NCI-H1694 treated with DMSO at 0.1 percent for 48 hours (cell line): ENCODE measurements at regions not wholly inside any gene's neighbourhood (a gene's known extent, or its start where the extent isn't known, plus 50 kb on each side); places are given as distances from the start of the nearest gene placed in this dataset.
"Not testable (repeated sequence)": the region's sequence is repeated elsewhere in the genome, so short reads cannot be mapped to it uniquely, and the experiment has no call there.

Experiments
- DNase-seq: peaks from one replicate; lab custom pipeline; 2025; lab: John Stamatoyannopoulos, UW

- DNase-seq, result not testable (repeated sequence)
These were observed 123.9 kb upstream of the FAT1 start for GRCh38 chr4:186847429-186848131.

- DNase-seq, result no peak
These were observed 124.8 kb upstream of the FAT1 start for GRCh38 chr4:186848437-186848836.

GRCh38 chr4:186851291-186852072 is 127.8 kb upstream of the FAT1 start:
- DNase-seq, result no peak

DNA sequence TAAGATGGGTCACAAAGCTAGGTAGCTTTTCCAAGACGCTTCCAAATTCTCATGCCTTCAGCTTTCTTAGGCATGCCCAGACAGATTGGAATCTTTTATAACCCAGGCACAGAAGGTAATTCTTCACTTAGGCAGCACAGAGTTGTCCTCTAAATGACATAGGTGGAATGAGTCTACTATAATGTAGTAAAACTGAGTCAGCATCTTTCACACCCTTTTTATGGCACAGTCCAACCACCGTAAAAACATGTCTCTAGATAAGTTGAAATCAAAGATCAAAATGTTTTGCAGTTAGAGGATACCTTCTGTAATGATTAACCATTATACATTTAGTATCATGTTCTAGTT is 128.4 kb upstream of the FAT1 start:
- no peak for DNase-seq

DNA sequence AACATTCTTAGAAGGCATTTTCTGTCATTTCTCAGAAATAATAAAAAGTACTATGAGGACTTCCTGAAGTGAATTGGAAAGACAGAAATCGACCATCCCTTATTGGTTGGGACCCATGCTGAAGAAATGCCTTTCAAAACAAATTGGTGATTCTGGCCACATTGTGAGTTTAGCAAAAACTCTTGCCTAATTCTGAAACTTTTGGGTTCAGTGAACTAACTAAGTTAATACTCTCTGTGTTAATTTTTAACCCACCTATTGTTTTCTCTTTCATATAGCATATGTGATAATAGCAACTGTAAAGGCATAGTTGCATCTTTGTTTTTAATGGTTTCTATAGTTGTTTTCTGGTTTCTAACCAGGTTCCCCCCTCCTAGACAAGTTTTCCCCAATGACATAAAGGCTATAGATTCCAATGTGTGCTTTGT is 129.3 kb upstream of the FAT1 start:
- DNase-seq, result no peak

GRCh38 chr4:186854256-186854655 is 130.6 kb upstream of the FAT1 start:
- DNase-seq, result no peak

DNA sequence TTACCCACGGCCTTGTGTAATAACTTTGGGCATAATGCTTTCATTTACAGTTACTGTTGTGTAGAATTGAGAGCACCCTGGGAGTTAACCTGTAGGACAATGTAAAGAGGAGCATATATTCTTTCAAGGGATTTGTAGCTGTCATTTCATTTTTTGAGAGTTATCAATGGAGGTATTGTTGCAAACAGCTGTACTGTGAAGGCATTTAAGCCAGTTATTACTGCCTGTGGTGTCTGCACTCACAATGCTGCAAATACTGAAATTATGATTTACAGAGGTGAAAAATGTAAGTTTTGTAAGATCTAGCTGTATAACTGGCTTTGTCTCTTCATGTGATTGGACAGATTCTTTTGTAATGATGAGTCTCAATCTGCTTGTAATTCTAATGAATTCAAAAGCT is 131.5 kb upstream of the FAT1 start:
- no peak for DNase-seq

DNA sequence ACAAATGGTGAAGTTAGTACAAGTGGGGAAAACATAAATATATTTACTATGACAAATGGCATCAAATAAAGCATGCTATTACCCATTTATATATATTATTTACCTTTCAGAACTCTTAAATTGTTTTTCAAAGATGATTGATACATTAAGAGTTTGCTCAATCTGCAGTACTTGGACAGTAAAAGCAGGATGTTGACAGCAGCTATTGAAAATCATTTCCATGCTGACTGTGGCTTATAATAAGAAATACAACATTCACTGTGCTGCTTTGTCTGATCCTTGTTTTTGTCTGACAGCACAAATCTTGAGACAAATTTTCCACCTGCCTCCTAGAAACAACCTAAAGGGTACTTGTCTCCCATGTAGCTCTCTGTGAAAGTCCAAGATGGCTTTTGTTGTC is 134.1 kb upstream of the FAT1 start:
- DNase-seq, result no peak

DNA sequence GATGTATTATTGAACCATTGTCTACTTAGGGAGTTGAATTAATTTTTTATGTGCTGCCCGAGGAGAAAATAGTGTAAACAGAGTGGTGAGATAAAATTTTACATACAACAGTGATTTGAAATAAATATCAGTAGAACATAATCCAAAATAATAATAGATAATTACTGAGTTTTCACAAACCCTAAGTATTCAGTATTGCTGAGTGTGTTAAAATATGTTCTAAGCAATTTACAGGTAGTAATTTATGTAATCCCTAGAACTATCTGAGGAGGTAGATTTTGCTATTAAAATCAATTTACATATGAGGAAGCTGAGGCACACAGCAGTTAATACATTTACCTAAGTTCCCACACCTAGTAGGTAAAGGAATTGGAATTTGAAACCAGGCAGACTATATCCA is 134.7 kb upstream of the FAT1 start:
- DNase-seq, result no peak

DNA sequence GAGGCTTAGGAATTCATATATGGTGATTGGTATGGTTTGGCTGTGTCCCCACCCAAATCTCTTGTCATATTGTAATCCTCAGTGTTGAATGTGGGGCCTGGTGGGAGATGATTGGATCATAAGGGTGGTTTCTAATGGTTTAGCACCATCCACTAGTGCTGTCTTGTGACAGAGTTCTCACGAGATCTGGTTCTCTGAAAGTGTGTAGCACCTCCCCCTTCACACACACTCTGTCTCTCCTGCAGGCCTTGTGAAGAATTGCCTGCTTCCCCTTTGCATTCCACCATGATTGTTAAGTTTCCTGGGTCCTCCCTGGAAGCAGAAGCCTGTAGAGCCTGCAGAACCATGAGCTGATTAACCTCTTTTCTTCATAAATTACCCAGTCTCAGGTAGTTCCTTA is 135.8 kb upstream of the FAT1 start:
- DNase-seq, result no peak

GRCh38 chr4:186861317-186861716 is 137.7 kb upstream of the FAT1 start:
- DNase-seq, result no peak

- no peak for DNase-seq
These were observed 148.2 kb upstream of the FAT1 start for GRCh38 chr4:186871856-186872255.

- DNase-seq, result not testable (repeated sequence)
These were observed 149.4 kb upstream of the FAT1 start for GRCh38 chr4:186873095-186873494.

DNA sequence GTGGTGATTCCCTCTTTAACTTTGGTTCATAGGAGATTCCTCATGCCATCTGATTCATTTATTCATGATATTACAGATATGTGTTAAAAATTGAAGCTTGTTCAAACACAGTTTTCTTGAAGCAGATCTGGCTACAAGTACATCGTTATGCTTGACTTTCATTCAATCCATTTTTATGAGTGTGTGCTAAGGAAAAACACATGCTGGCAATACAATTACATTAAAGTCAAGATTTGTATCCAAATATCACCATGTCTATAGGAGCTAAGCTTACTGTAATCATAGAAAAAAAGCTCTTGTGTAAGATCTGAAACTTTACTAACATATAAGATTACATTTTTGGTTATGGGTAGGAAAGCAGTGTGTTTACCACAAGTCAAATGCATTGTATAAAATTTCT is 151.8 kb upstream of the FAT1 start:
- DNase-seq, result no peak

DNA sequence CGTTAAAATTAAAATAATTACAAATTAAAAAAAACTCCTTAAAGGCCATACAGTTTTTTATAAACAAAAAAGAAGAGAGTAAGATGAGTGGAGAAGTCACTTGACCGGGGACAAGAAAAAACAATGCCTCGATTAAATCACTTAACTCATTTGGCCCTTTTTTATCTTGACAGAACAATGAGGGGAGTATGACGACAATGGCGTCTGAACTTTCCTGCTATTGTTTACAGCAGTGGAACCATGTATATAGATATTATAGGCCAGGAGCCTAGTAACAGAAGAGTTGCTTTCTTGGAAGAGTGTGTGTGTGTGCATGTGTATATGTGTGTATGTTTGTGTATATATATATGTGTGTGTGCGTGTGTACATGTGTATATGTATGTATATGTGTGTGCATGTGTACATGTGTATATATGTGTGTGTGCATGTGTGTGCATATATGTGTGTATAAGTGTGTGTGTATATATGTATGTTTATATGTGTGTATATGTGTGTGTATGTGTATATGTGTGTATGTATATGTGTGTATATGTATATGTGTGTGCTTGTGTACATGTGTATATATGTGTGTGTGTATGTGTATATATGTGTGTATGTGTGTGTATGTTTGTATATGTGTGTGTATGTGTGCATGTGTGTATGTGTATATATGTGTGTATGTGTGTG is 153.4 kb upstream of the FAT1 start:
- no peak for DNase-seq

GRCh38 chr4:186878203-186878776 is 154.6 kb upstream of the FAT1 start:
- DNase-seq, result no peak

DNA sequence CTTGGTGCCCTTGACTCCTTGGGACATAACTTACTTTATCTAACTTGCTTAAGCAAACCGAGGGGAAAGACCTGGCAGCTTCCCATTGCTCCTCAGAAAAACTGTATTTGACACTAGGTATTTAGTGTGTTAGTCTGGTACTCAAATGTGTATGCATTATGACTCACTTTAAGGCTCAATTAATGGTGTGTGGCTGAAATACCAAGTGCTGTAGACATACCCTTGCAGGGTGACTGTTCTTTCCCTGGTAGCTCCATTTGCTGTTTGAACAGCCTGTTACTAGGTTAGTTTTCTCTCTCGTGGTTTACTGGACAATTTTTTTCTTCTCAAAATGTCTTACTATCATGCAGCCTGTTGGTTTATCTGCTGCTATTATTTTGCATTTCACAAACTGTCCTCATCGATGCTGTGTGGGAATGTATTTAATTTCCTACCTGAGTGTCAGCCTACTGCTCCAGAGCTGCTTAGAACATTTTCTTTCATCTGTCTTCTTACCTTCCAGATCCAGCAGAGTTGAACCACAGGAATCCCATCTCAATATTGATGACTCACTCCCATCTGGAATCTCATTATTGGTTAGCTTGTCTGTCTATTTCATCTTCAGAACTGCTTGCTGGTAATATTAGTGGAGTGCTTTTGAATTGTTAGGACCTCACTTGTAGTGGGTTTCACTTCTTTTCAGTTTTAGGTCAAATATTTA is 158.0 kb upstream of the FAT1 start:
- DNase-seq, result no peak

- DNase-seq, result no peak
These were observed 158.6 kb upstream of the FAT1 start for GRCh38 chr4:186882293-186882692.

DNA sequence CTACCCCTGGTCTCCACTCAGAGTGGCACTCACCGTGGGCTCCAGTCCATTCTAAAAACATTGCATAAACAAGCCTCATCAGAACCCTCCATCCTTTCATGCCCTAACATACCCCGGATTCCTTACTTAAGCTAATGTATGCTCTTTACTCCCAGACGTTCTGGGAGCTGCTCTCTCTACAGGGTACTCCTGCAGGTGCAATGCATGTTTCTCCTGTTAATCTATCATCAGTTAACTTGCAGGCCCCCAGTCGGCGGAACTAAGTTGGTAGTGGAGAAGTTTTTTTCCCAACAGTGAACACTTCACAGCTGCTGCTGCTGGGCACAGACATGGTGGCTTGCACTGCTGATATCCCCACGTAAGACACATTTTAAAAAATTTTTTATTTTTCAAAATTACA is 161.6 kb upstream of the FAT1 start:
- no peak for DNase-seq

GRCh38 chr4:186886759-186887158 is 163.1 kb upstream of the FAT1 start:
- DNase-seq, result no peak

GRCh38 chr4:186887291-186887700 is 163.6 kb upstream of the FAT1 start:
- no peak for DNase-seq

DNA sequence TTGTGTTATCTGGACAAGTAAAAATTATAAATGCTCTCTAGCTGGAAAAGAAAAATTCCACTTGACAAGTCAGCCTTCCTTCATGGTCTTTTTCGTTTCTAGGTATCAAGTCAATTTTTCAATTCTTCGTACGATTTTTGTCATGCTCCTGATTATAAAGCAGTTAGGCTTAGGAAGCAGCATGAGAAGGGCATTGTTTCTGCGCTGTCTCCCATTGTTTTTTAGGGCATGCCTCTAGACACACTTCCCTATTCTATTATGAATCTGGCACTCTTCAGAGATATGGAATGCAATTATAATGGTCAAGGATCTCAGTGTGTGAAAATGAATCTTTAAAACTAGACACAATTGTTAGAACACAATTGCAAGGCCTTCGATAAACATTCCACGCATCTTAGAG is 164.1 kb upstream of the FAT1 start:
- no peak for DNase-seq
